ENCODE measurements at regions not wholly inside any gene's neighbourhood (a gene's known extent, or its start where the extent isn't known, plus 50 kb on each side); places are given as distances from the start of the nearest gene placed in this dataset.

DNA sequence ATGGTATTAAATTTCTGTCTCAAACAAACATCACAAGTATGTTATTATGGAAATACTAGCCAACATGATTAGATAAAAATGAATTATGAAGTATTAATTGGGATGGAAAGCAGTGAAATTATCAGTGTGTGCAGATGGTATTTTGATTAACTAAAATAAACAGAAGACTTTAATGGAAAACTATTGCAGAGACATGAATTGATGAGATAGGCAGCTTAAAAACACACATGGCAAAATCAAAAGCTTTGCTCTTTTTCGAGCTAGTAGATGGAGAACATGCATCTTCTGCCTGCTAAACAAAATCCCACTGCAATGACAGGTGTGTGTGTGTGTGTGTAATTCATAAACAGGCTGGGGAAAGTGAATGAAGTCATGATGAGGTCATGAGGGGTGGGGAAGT lies 426.2 kb downstream of the MTRR start:
- TF ChIP-seq CTCF (IDR thresholded peaks at IDR 0.05; ENCODE audit: poor library complexity, severe bottlenecking) (no peak), RAD21 (conservative IDR thresholded peaks at IDR 0.05) (no peak), TAF1 (IDR thresholded peaks at IDR 0.05; ENCODE audit: low read depth) (no peak), EZH2 (IDR thresholded peaks at IDR 0.05; ENCODE audit: borderline replicate concordance, insufficient read depth, low read length, poor library complexity, severe bottlenecking) (no peak), POLR2AphosphoS5 (IDR thresholded peaks at IDR 0.05) (no peak), EP300 (conservative IDR thresholded peaks at IDR 0.05; ENCODE audit: poor library complexity, severe bottlenecking) (no peak)

Data from neural cell (in vitro differentiated cells).